COR-L47 (cell line): ENCODE measurements at regions not wholly inside any gene's neighbourhood (a gene's known extent, or its start where the extent isn't known, plus 50 kb on each side); places are given as distances from the start of the nearest gene placed in this dataset.
"Not testable (repeated sequence)": the region's sequence is repeated elsewhere in the genome, so short reads cannot be mapped to it uniquely, and the experiment has no call there.

Experiments used
- DNase-seq: peaks from one replicate; lab custom pipeline; 2025; lab: John Stamatoyannopoulos, UW

GRCh38 chr5:172548981-172549687 is 91.9 kb upstream of the NEURL1B start:
- no peak for DNase-seq

- no peak for DNase-seq
Measured at GRCh38 chr5:172548311-172548731, 92.7 kb upstream of the NEURL1B start.

DNA sequence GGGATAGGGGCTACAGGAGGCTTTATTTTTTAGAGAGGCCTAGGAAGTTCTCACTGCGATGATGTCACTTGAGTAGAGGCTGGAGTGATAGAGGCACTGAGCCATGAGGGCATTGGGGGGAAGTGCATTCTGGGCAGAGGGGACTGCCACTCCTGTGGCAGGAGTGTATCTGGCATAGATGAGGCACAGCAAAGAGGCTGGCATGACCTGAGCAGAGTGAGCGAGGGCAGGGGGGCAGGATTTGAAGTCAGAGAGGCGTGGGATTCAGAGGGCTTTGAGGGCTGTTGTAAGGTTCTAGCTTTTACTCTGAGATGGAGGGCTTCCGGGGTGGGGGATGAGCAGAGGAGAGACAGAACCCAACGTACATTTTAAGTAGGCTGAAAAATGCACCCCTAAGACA is 91.9 kb upstream of the SH3PXD2B start:
- DNase-seq = no peak

GRCh38 chr5:172545291-172545801 is 91.0 kb upstream of the SH3PXD2B start:
- DNase-seq = no peak

- DNase-seq = no peak
Measured at GRCh38 chr5:172544371-172545095, 90.2 kb upstream of the SH3PXD2B start.

GRCh38 chr5:172543484-172544298 is 89.4 kb upstream of the SH3PXD2B start:
- no peak for DNase-seq

GRCh38 chr5:172542651-172543131 is 88.4 kb upstream of the SH3PXD2B start:
- no peak for DNase-seq

GRCh38 chr5:172541773-172542136 is 87.4 kb upstream of the SH3PXD2B start:
- DNase-seq = no peak

DNA sequence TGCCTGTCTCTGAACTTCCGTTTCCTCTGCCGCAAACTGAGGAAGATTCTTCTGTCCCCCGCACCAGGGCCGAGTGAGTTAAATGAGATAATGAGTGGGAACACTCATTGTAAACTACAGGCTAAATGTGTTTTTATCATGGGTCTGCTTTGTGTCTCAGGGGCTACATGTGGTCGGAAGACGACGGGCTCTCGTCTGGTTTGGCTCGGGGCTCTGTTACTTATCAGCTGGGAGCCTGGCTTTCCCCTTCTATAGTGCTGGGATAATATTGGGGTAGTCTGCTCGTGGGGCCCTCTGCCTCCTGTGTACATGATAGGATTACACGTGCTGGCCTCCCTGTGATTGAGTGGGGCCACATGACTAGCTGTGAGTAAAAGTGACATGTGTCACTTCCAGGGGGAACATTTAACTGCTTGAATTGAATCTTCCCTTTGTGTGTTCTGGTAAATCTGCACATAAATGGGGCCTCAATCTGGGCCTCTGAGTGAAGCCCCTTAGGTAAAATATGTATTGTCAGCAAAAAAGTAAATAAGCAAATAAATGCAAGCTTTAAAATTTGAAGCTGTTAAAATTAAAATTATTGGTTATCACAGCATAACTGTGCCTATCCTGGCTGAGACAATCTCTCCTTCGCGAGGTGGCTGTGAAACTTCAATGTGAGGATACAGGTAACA is 86.9 kb upstream of the SH3PXD2B start:
- DNase-seq = no peak

GRCh38 chr5:172540099-172540870 is 86.0 kb upstream of the SH3PXD2B start:
- no peak for DNase-seq

DNA sequence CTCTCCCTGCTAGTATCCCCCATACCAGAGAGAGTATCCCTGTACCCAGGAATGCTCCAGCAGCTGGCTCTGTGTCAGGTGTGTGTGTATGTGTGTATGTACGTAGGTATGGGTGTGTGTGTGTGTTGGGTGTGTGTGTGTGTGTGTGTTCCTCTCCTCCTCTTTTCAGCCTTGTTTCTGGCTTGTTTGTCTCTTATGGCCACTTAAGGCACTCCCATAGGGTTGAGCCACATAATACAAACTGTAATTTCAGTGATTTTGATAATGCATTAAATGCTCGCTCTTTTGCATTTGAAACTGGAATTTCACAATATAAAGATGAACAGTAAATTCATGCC is 80.8 kb upstream of the SH3PXD2B start:
- no peak for DNase-seq

DNA sequence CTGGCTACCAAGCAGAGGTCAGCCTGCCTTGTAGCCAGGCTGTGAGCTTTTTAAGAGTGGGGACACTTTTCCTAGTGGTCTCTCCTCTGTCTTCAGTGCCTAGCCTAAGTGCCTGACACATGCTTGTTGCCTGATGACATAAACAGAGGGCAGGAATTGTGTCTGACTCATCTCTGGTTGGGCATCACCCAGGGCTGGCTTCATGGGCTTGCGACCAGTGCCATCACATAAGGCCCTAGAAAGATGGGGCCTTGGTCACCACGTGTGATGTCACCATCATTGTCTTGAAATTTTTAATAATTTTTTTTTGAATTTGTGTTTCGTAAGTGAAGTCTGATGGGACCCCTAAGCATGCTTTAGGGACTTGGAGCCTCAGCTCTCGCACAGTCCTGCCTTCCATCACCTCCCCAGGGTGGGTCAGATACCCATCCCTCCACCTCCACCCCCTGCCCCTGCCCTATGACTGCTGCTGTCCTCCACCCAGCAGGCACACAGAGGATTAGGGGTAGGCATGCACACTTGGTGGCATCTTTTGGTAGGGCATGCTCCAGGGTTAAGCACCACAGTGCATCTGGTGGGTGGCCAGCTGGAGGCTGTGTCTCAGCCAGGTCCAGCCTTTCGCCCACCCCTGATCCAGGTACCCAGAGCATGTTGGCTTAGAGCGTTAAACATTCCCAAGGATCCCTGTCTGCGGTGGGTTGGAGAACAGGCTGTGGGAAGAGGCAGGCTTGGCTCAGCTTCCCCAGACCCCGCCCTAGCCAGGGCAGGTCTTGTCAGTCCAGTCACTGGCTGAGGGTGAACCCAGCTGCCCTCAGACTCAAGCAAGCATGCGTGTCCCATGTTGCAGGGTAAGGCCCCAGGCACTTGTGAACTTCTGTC is 80.1 kb upstream of the SH3PXD2B start:
- no peak for DNase-seq

- DNase-seq = no peak
Measured at GRCh38 chr5:172533399-172534228, 79.3 kb upstream of the SH3PXD2B start.

- no peak for DNase-seq
Measured at GRCh38 chr5:172533058-172533398, 78.7 kb upstream of the SH3PXD2B start.

- not testable (repeated sequence) for DNase-seq
Measured at GRCh38 chr5:172532439-172532838, 78.1 kb upstream of the SH3PXD2B start.

DNA sequence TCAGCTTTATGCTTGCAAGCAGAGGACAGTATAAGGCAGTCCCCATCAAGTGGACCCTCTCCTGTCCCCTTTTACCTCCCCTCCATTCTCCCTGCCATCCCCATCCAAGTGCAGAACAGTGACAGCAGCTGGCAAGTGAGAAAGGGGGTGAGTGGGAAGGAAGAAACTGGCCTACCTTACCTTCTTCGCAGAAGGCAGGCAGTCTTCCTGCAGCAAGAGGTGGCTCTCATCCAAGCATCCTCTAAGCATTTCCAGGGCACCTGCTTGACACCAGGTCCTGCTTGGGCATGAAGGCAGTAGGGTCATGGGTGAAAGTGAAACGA is 77.3 kb upstream of the SH3PXD2B start:
- no peak for DNase-seq

GRCh38 chr5:172530878-172531703 is 76.8 kb upstream of the SH3PXD2B start:
- DNase-seq = no peak

DNA sequence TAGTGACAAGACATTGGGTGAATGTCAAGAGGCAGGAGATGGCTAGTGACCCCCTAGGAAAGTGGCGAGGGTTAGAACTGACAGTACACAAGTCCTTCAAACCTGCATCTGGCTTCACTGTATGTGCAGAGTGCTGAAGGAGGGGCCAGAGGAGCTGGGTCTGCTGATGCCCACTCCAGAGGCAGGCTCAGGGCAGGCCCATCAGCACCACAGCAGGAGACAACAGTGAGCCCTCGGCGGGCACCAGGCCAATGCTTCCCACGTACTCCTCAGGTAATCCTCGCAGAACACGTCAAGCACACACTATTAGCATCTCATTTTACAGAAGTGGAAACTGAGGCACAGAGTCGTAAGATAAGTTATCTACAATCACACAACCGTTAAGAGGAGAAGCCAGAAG is 76.1 kb upstream of the SH3PXD2B start:
- no peak for DNase-seq

DNA sequence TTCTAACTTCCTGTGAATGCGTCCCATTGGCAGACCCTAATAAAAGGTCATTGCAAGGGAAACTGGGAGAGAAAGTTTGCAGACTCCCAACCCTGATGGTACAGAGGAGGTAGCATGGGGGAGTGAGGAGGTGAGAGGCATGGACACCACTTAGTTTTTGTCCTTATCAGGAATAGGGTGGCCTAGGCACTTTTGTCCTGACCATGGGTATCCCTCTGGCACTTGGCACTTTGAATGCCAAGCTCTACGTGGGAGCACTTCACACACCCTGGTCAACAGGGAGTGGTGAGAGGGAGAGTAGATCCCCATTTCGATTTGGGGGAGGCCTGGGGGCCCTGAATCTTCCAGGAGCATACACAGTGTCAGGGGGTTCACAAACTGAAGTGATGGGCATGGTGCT is 75.6 kb upstream of the SH3PXD2B start:
- no peak for DNase-seq
